Upper lobe of left lung (tissue), 4 donors: ENCODE measurements at regions not wholly inside any gene's neighbourhood (a gene's known extent, or its start where the extent isn't known, plus 50 kb on each side); places are given as distances from the start of the nearest gene placed in this dataset.

Experiments used
- CTCF ChIP-seq, 6 experiments: fragments of 450-650 bp in 4 of 6; fragments of 200-600 bp in 2 of 6; sonication (generic) in 2 of 6; IDR thresholded peaks; one replicate each; pipeline ENCODE4 v1.5.1; 2016 to 2019; ENCODE audit warnings: antibody characterized with exemption in 6 of 6
- EP300 ChIP-seq, 4 donors: sonication (generic); formaldehyde crosslinking; IDR thresholded peaks; one replicate each; pipeline ENCODE4 v1.5.1; 2017; ENCODE audit warnings: antibody characterized with exemption in 4 of 4, control low read depth in 2 of 4
- POLR2A ChIP-seq, 4 donors: fragments of 450-650 bp; IDR thresholded peaks; one replicate each; pipeline ENCODE4 v1.5.1; 2016 to 2017; ENCODE audit warnings: antibody characterized with exemption in 4 of 4, mild to moderate bottlenecking in 2 of 4
- POLR2AphosphoS5 ChIP-seq, 2 donors: sonication (generic); formaldehyde crosslinking; IDR thresholded peaks; one replicate each; pipeline ENCODE4 v1.5.1; 2017; ENCODE audit warnings: antibody characterized with exemption in 2 of 2

GRCh38 chr2:149733936-149734685 is 146.5 kb upstream of the MMADHC start:
- no peak for TF ChIP-seq CTCF (IDR thresholded peaks at IDR 0.05)
- TF ChIP-seq POLR2A (IDR thresholded peaks at IDR 0.05), result no peak
- no peak for TF ChIP-seq EP300 (IDR thresholded peaks at IDR 0.05)
- no peak for TF ChIP-seq POLR2AphosphoS5 (IDR thresholded peaks at IDR 0.05)
